ENCODE measurements at regions not wholly inside any gene's neighbourhood (a gene's known extent, or its start where the extent isn't known, plus 50 kb on each side); places are given as distances from the start of the nearest gene placed in this dataset.
"Not testable (repeated sequence)": the region's sequence is repeated elsewhere in the genome, so short reads cannot be mapped to it uniquely, and the experiment has no call there.

GRCh38 chr3:153343988-153344782 lies 182.2 kb downstream of the RAP2B start:
- no peak for ATAC-seq
- no peak for DNase-seq (ENCODE audit: low spot score)
- Mint-ChIP-seq H3K4me3 (no peak overlapping the region), H3K36me3 (peaks cover 5% of the 10 kb centered on the region), H3K9me3 (peaks cover 13% of the 10 kb centered on the region), H3K4me1 (ENCODE audit: low read depth in 2 of 2) (no peaks in the 10 kb centered on the region), H3K27ac (no peak overlapping the region), H3K27me3 (no peaks in the 10 kb centered on the region)

GRCh38 chr3:153348457-153349107 lies 186.6 kb downstream of the RAP2B start:
- H3K36me3 Mint-ChIP-seq, result no peaks in the 10 kb centered on the region
- H3K4me1 Mint-ChIP-seq (ENCODE audit: low read depth in 2 of 2), result no peaks in the 10 kb centered on the region
- no peak overlapping the region for H3K4me3 Mint-ChIP-seq
- no peak for DNase-seq (ENCODE audit: low spot score)
- H3K27me3 Mint-ChIP-seq, result no peaks in the 10 kb centered on the region
- peaks cover 14% of the 10 kb centered on the region for H3K9me3 Mint-ChIP-seq
- no peak overlapping the region for H3K27ac Mint-ChIP-seq
- no peak for ATAC-seq

GRCh38 chr3:153349108-153349499 lies 187.1 kb downstream of the RAP2B start:
- no peaks in the 10 kb centered on the region for H3K27me3 Mint-ChIP-seq
- H3K4me3 Mint-ChIP-seq, result no peak overlapping the region
- H3K9me3 Mint-ChIP-seq, result peaks cover 14% of the 10 kb centered on the region
- no peak overlapping the region for H3K27ac Mint-ChIP-seq
- H3K36me3 Mint-ChIP-seq, result no peaks in the 10 kb centered on the region
- DNase-seq (ENCODE audit: low spot score) (no peak), ATAC-seq (no peak)
- H3K4me1 Mint-ChIP-seq (ENCODE audit: low read depth in 2 of 2), result no peaks in the 10 kb centered on the region

GRCh38 chr3:153350420-153350819 lies 188.4 kb downstream of the RAP2B start:
- Mint-ChIP-seq H3K4me1 (ENCODE audit: low read depth in 2 of 2) (no peaks in the 10 kb centered on the region), H3K27ac (no peak overlapping the region), H3K36me3 (no peaks in the 10 kb centered on the region), H3K9me3 (peaks cover 14% of the 10 kb centered on the region), H3K4me3 (no peak overlapping the region), H3K27me3 (no peaks in the 10 kb centered on the region)
- DNase-seq (ENCODE audit: low spot score), result no peak
- ATAC-seq, result no peak

- DNase-seq (ENCODE audit: low spot score) (no peak), ATAC-seq (no peak)
- Mint-ChIP-seq H3K4me1 (ENCODE audit: low read depth in 2 of 2) (no peaks in the 10 kb centered on the region), H3K36me3 (no peaks in the 10 kb centered on the region), H3K9me3 (no peaks in the 10 kb centered on the region), H3K4me3 (no peak overlapping the region), H3K27ac (no peak overlapping the region), H3K27me3 (no peaks in the 10 kb centered on the region)
Observed at GRCh38 chr3:153354641-153355040, 192.6 kb downstream of the RAP2B start.

- ATAC-seq (no peak), DNase-seq (ENCODE audit: low spot score) (no peak)
- no peaks in the 10 kb centered on the region for H3K4me1 Mint-ChIP-seq (ENCODE audit: low read depth in 2 of 2)
- no peaks in the 10 kb centered on the region for H3K27me3 Mint-ChIP-seq
- no peak overlapping the region for H3K27ac Mint-ChIP-seq
- no peaks in the 10 kb centered on the region for H3K36me3 Mint-ChIP-seq
- H3K9me3 Mint-ChIP-seq, result no peaks in the 10 kb centered on the region
- no peak overlapping the region for H3K4me3 Mint-ChIP-seq
Observed at GRCh38 chr3:153355559-153355958, 193.5 kb downstream of the RAP2B start.

- H3K9me3 Mint-ChIP-seq, result no peaks in the 10 kb centered on the region
- no peaks in the 10 kb centered on the region for H3K27me3 Mint-ChIP-seq
- no peaks in the 10 kb centered on the region for H3K36me3 Mint-ChIP-seq
- no peaks in the 10 kb centered on the region for H3K4me1 Mint-ChIP-seq (ENCODE audit: low read depth in 2 of 2)
- no peak overlapping the region for H3K27ac Mint-ChIP-seq
- ATAC-seq (no peak), DNase-seq (ENCODE audit: low spot score) (no peak)
- no peak overlapping the region for H3K4me3 Mint-ChIP-seq
Observed at GRCh38 chr3:153356908-153357307, 194.9 kb downstream of the RAP2B start.

- Mint-ChIP-seq H3K27me3 (no peaks in the 10 kb centered on the region), H3K4me1 (ENCODE audit: low read depth in 2 of 2) (no peaks in the 10 kb centered on the region), H3K36me3 (no peaks in the 10 kb centered on the region), H3K27ac (no peak overlapping the region), H3K4me3 (no peak overlapping the region), H3K9me3 (no peaks in the 10 kb centered on the region)
- ATAC-seq (no peak), DNase-seq (ENCODE audit: low spot score) (no peak)
Observed at GRCh38 chr3:153357436-153357835, 195.4 kb downstream of the RAP2B start.

GRCh38 chr3:153369561-153370374 lies 207.7 kb downstream of the RAP2B start:
- Mint-ChIP-seq H3K27me3 (peaks cover 0 to under 1% of the 10 kb centered on the region in 2 donors), H3K9me3 (peaks cover 5% of the 10 kb centered on the region), H3K4me1 (ENCODE audit: low read depth in 2 of 2) (peaks cover 3 to 8% of the 10 kb centered on the region in 2 donors), H3K27ac (no peak overlapping the region), H3K36me3 (peaks cover 17% of the 10 kb centered on the region), H3K4me3 (no peak overlapping the region)
- DNase-seq (ENCODE audit: low spot score), result no peak
- ATAC-seq, result no peak

GRCh38 chr3:153370680-153371079 lies 208.7 kb downstream of the RAP2B start:
- peaks cover 0 to 2% of the 10 kb centered on the region in 2 donors for H3K27me3 Mint-ChIP-seq
- ATAC-seq, result no peak
- peaks cover 2% of the 10 kb centered on the region for H3K9me3 Mint-ChIP-seq
- H3K27ac Mint-ChIP-seq, result no peak overlapping the region
- DNase-seq (ENCODE audit: low spot score), result no peak
- H3K4me3 Mint-ChIP-seq, result no peak overlapping the region
- peaks cover 10% of the 10 kb centered on the region for H3K36me3 Mint-ChIP-seq
- peaks cover 3 to 8% of the 10 kb centered on the region in 2 donors for H3K4me1 Mint-ChIP-seq (ENCODE audit: low read depth in 2 of 2)

- no peaks in the 10 kb centered on the region for H3K9me3 Mint-ChIP-seq
- H3K27ac Mint-ChIP-seq, result no peak overlapping the region
- H3K27me3 Mint-ChIP-seq, result peaks cover 0 to 2% of the 10 kb centered on the region in 2 donors
- H3K4me3 Mint-ChIP-seq, result no peak overlapping the region
- H3K4me1 Mint-ChIP-seq (ENCODE audit: low read depth in 2 of 2), result peaks cover 3 to 8% of the 10 kb centered on the region in 2 donors
- DNase-seq (ENCODE audit: low spot score) (no peak), ATAC-seq (no peak)
- peaks cover 7% of the 10 kb centered on the region for H3K36me3 Mint-ChIP-seq
Observed at GRCh38 chr3:153372326-153372725, 210.3 kb downstream of the RAP2B start.

GRCh38 chr3:153373606-153374005 lies 211.6 kb downstream of the RAP2B start:
- no peaks in the 10 kb centered on the region for H3K9me3 Mint-ChIP-seq
- ATAC-seq (no peak), DNase-seq (ENCODE audit: low spot score) (no peak)
- H3K4me3 Mint-ChIP-seq, result no peak overlapping the region
- H3K36me3 Mint-ChIP-seq, result peaks cover 7% of the 10 kb centered on the region
- no peak overlapping the region for H3K27ac Mint-ChIP-seq
- peaks cover 0 to 2% of the 10 kb centered on the region in 2 donors for H3K27me3 Mint-ChIP-seq
- H3K4me1 Mint-ChIP-seq (ENCODE audit: low read depth in 2 of 2), result peaks cover 3 to 8% of the 10 kb centered on the region in 2 donors

GRCh38 chr3:153378366-153378765 lies 216.3 kb downstream of the RAP2B start:
- not testable (repeated sequence) for H3K4me1 Mint-ChIP-seq (ENCODE audit: low read depth in 2 of 2); H3K27me3 Mint-ChIP-seq; H3K27ac Mint-ChIP-seq; DNase-seq (ENCODE audit: low spot score); ATAC-seq; H3K9me3 Mint-ChIP-seq; H3K36me3 Mint-ChIP-seq; H3K4me3 Mint-ChIP-seq

- Mint-ChIP-seq H3K9me3 (no peaks in the 10 kb centered on the region), H3K4me1 (ENCODE audit: low read depth in 2 of 2) (no peaks in the 10 kb centered on the region), H3K4me3 (no peak overlapping the region), H3K27ac (no peak overlapping the region), H3K27me3 (peaks cover 0 to 2% of the 10 kb centered on the region in 2 donors), H3K36me3 (no peaks in the 10 kb centered on the region)
- no peak for ATAC-seq
- no peak for DNase-seq (ENCODE audit: low spot score)
Observed at GRCh38 chr3:153379516-153379915, 217.5 kb downstream of the RAP2B start.
